ENCODE measurements at regions not wholly inside any gene's neighbourhood (a gene's known extent, or its start where the extent isn't known, plus 50 kb on each side); places are given as distances from the start of the nearest gene placed in this dataset.

- no peak overlapping the region for H3K4me3 ChIP-seq (ENCODE audit: low read length)
- no CpG with 5 or more reads among the region's 7 CpGs for WGBS (ENCODE audit: insufficient coverage, insufficient read length)
- H3K9me3 ChIP-seq (ENCODE audit: control insufficient read depth, insufficient read depth, low read length): no peaks in the 10 kb centered on the region
- no peaks in the 10 kb centered on the region for H3K36me3 ChIP-seq (ENCODE audit: control insufficient read depth, insufficient read depth, low read length)
- H3K27me3 ChIP-seq (ENCODE audit: control insufficient read depth, insufficient read depth, low read length): no peaks in the 10 kb centered on the region
- no peak overlapping the region for H3K27ac ChIP-seq (ENCODE audit: low read length)
- DNase-seq (ENCODE audit: low read depth, low spot score): no peak
- H3K4me1 ChIP-seq (ENCODE audit: control insufficient read depth, insufficient read depth, low read length): no peaks in the 10 kb centered on the region
Measured at GRCh38 chr3:95168526-95168925, 1105.7 kb downstream of the NSUN3 start.

GRCh38 chr3:95172164-95172943, 1109.5 kb downstream of the NSUN3 start:
- Histone ChIP-seq H3K27ac (ENCODE audit: low read length) (no peak overlapping the region), H3K36me3 (ENCODE audit: control insufficient read depth, insufficient read depth, low read length) (no peaks in the 10 kb centered on the region), H3K4me3 (ENCODE audit: low read length) (no peak overlapping the region), H3K9me3 (ENCODE audit: control insufficient read depth, insufficient read depth, low read length) (no peaks in the 10 kb centered on the region), H3K27me3 (ENCODE audit: control insufficient read depth, insufficient read depth, low read length) (no peaks in the 10 kb centered on the region), H3K4me1 (ENCODE audit: control insufficient read depth, insufficient read depth, low read length) (no peaks in the 10 kb centered on the region)
- DNase-seq (ENCODE audit: low read depth, low spot score): no peak
- no CpG with 5 or more reads among the region's 3 CpGs for WGBS (ENCODE audit: insufficient coverage, insufficient read length)

GRCh38 chr3:95177096-95177495, 1114.2 kb downstream of the NSUN3 start:
- Histone ChIP-seq H3K27ac (ENCODE audit: low read length) (no peak overlapping the region), H3K36me3 (ENCODE audit: control insufficient read depth, insufficient read depth, low read length) (no peaks in the 10 kb centered on the region), H3K4me3 (ENCODE audit: low read length) (no peak overlapping the region), H3K4me1 (ENCODE audit: control insufficient read depth, insufficient read depth, low read length) (no peaks in the 10 kb centered on the region), H3K9me3 (ENCODE audit: control insufficient read depth, insufficient read depth, low read length) (no peaks in the 10 kb centered on the region), H3K27me3 (ENCODE audit: control insufficient read depth, insufficient read depth, low read length) (no peaks in the 10 kb centered on the region)
- no peak for DNase-seq (ENCODE audit: low read depth, low spot score)
- WGBS (ENCODE audit: insufficient coverage, insufficient read length): no CpG with 5 or more reads among the region's 2 CpGs

GRCh38 chr3:95184038-95184437, 1121.2 kb downstream of the NSUN3 start:
- Histone ChIP-seq H3K27me3 (ENCODE audit: control insufficient read depth, insufficient read depth, low read length) (no peaks in the 10 kb centered on the region), H3K36me3 (ENCODE audit: control insufficient read depth, insufficient read depth, low read length) (no peaks in the 10 kb centered on the region), H3K4me1 (ENCODE audit: control insufficient read depth, insufficient read depth, low read length) (no peaks in the 10 kb centered on the region), H3K27ac (ENCODE audit: low read length) (no peak overlapping the region), H3K9me3 (ENCODE audit: control insufficient read depth, insufficient read depth, low read length) (no peaks in the 10 kb centered on the region), H3K4me3 (ENCODE audit: low read length) (no peak overlapping the region)
- WGBS (ENCODE audit: insufficient coverage, insufficient read length): no CpG with 5 or more reads among the region's 6 CpGs
- DNase-seq (ENCODE audit: low read depth, low spot score): no peak

GRCh38 chr3:95189348-95189747, 1126.5 kb downstream of the NSUN3 start:
- H3K27me3 ChIP-seq (ENCODE audit: control insufficient read depth, insufficient read depth, low read length): no peaks in the 10 kb centered on the region
- H3K4me3 ChIP-seq (ENCODE audit: low read length): no peak overlapping the region
- no CpG with 5 or more reads among the region's 1 CpG for WGBS (ENCODE audit: insufficient coverage, insufficient read length)
- DNase-seq (ENCODE audit: low read depth, low spot score): no peak
- H3K36me3 ChIP-seq (ENCODE audit: control insufficient read depth, insufficient read depth, low read length): no peaks in the 10 kb centered on the region
- no peak overlapping the region for H3K27ac ChIP-seq (ENCODE audit: low read length)
- no peaks in the 10 kb centered on the region for H3K4me1 ChIP-seq (ENCODE audit: control insufficient read depth, insufficient read depth, low read length)
- H3K9me3 ChIP-seq (ENCODE audit: control insufficient read depth, insufficient read depth, low read length): no peaks in the 10 kb centered on the region

GRCh38 chr3:95197661-95198060, 1134.8 kb downstream of the NSUN3 start:
- WGBS (ENCODE audit: insufficient coverage, insufficient read length): no CpG with 5 or more reads among the region's 4 CpGs
- H3K9me3 ChIP-seq (ENCODE audit: control insufficient read depth, insufficient read depth, low read length): no peaks in the 10 kb centered on the region
- no peaks in the 10 kb centered on the region for H3K27me3 ChIP-seq (ENCODE audit: control insufficient read depth, insufficient read depth, low read length)
- H3K4me3 ChIP-seq (ENCODE audit: low read length): no peak overlapping the region
- no peaks in the 10 kb centered on the region for H3K4me1 ChIP-seq (ENCODE audit: control insufficient read depth, insufficient read depth, low read length)
- no peak for DNase-seq (ENCODE audit: low read depth, low spot score)
- no peak overlapping the region for H3K27ac ChIP-seq (ENCODE audit: low read length)
- H3K36me3 ChIP-seq (ENCODE audit: control insufficient read depth, insufficient read depth, low read length): no peaks in the 10 kb centered on the region

- Histone ChIP-seq H3K4me1 (ENCODE audit: control insufficient read depth, insufficient read depth, low read length) (no peaks in the 10 kb centered on the region), H3K27ac (ENCODE audit: low read length) (no peak overlapping the region), H3K27me3 (ENCODE audit: control insufficient read depth, insufficient read depth, low read length) (no peaks in the 10 kb centered on the region), H3K36me3 (ENCODE audit: control insufficient read depth, insufficient read depth, low read length) (no peaks in the 10 kb centered on the region), H3K9me3 (ENCODE audit: control insufficient read depth, insufficient read depth, low read length) (no peaks in the 10 kb centered on the region), H3K4me3 (ENCODE audit: low read length) (no peak overlapping the region)
- no peak for DNase-seq (ENCODE audit: low read depth, low spot score)
- no CpG with 5 or more reads among the region's 1 CpG for WGBS (ENCODE audit: insufficient coverage, insufficient read length)
Measured at GRCh38 chr3:95200384-95200783, 1137.5 kb downstream of the NSUN3 start.

- WGBS (ENCODE audit: insufficient coverage, insufficient read length): no CpG with 5 or more reads among the region's 1 CpG
- no peaks in the 10 kb centered on the region for H3K4me1 ChIP-seq (ENCODE audit: control insufficient read depth, insufficient read depth, low read length)
Measured at GRCh38 chr3:95210878-95211277, 1148.0 kb downstream of the NSUN3 start.

GRCh38 chr3:95212117-95212516, 1149.3 kb downstream of the NSUN3 start:
- Histone ChIP-seq H3K4me1 (ENCODE audit: control insufficient read depth, insufficient read depth, low read length) (no peaks in the 10 kb centered on the region), H3K27ac (ENCODE audit: low read length) (no peak overlapping the region), H3K4me3 (ENCODE audit: low read length) (no peak overlapping the region), H3K9me3 (ENCODE audit: control insufficient read depth, insufficient read depth, low read length) (no peaks in the 10 kb centered on the region), H3K36me3 (ENCODE audit: control insufficient read depth, insufficient read depth, low read length) (no peaks in the 10 kb centered on the region), H3K27me3 (ENCODE audit: control insufficient read depth, insufficient read depth, low read length) (no peaks in the 10 kb centered on the region)
- no peak for DNase-seq (ENCODE audit: low read depth, low spot score)
- no CpG with 5 or more reads among the region's 2 CpGs for WGBS (ENCODE audit: insufficient coverage, insufficient read length)

More at GRCh38 chr3:95210878-95211277, 1148.0 kb downstream of the NSUN3 start:
- no peak for DNase-seq (ENCODE audit: low read depth, low spot score)
- Histone ChIP-seq H3K9me3 (ENCODE audit: control insufficient read depth, insufficient read depth, low read length) (no peaks in the 10 kb centered on the region), H3K27ac (ENCODE audit: low read length) (no peak overlapping the region), H3K4me3 (ENCODE audit: low read length) (no peak overlapping the region), H3K27me3 (ENCODE audit: control insufficient read depth, insufficient read depth, low read length) (no peaks in the 10 kb centered on the region), H3K36me3 (ENCODE audit: control insufficient read depth, insufficient read depth, low read length) (no peaks in the 10 kb centered on the region)

GRCh38 chr3:95215437-95215957, 1152.6 kb downstream of the NSUN3 start:
- Histone ChIP-seq H3K36me3 (ENCODE audit: control insufficient read depth, insufficient read depth, low read length) (no peaks in the 10 kb centered on the region), H3K9me3 (ENCODE audit: control insufficient read depth, insufficient read depth, low read length) (no peaks in the 10 kb centered on the region), H3K4me1 (ENCODE audit: control insufficient read depth, insufficient read depth, low read length) (no peaks in the 10 kb centered on the region), H3K4me3 (ENCODE audit: low read length) (no peak overlapping the region), H3K27ac (ENCODE audit: low read length) (no peak overlapping the region), H3K27me3 (ENCODE audit: control insufficient read depth, insufficient read depth, low read length) (no peaks in the 10 kb centered on the region)
- DNase-seq (ENCODE audit: low read depth, low spot score): no peak
- no CpG with 5 or more reads among the region's 1 CpG for WGBS (ENCODE audit: insufficient coverage, insufficient read length)

- Histone ChIP-seq H3K27me3 (ENCODE audit: control insufficient read depth, insufficient read depth, low read length) (no peaks in the 10 kb centered on the region), H3K9me3 (ENCODE audit: control insufficient read depth, insufficient read depth, low read length) (no peaks in the 10 kb centered on the region), H3K4me3 (ENCODE audit: low read length) (no peak overlapping the region), H3K36me3 (ENCODE audit: control insufficient read depth, insufficient read depth, low read length) (no peaks in the 10 kb centered on the region), H3K4me1 (ENCODE audit: control insufficient read depth, insufficient read depth, low read length) (no peaks in the 10 kb centered on the region), H3K27ac (ENCODE audit: low read length) (no peak overlapping the region)
- DNase-seq (ENCODE audit: low read depth, low spot score): no peak
Measured at GRCh38 chr3:95217661-95218060, 1154.8 kb downstream of the NSUN3 start.

All from iPS DF 6.9 (cell line).